ENCODE measurements at regions not wholly inside any gene's neighbourhood (a gene's known extent, or its start where the extent isn't known, plus 50 kb on each side); places are given as distances from the start of the nearest gene placed in this dataset.

DNA sequence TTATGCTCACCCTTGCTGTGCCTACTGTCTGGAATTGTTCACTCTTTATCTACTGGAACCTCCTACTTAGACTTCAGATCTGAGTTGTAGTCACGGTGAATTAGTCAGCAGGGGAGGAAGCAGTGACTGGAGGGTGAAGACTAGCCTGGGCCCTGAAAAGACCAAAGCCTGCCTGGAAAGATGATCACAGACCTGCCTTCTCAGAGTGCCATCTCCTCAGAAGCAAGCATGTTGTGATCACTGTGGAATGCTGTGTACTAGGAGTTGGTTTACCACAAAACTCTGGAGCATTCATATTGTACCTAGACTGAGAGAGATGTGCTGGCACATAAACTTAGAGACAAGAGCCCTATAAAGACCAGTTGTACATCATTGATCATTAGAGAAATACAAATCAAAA lies 100.7 kb upstream of the SCN10A start:
- no peak overlapping the region for H3K4me3 Mint-ChIP-seq
- no peaks in the 10 kb centered on the region for H3K4me1 ChIP-seq (ENCODE audit: insufficient read depth, low read length)
- H3K27ac Mint-ChIP-seq, result no peak overlapping the region
- ChIA-PET CTCF (no interaction called here), POLR2A (no interaction called here)
- H3K36me3 ChIP-seq (ENCODE audit: insufficient read depth, low read length), result no peaks in the 10 kb centered on the region
- H3K4me3 ChIP-seq (ENCODE audit: low read length), result no peak overlapping the region
- H3K9me3 Mint-ChIP-seq, result no peaks in the 10 kb centered on the region
- H3K36me3 Mint-ChIP-seq (ENCODE audit: low read depth), result no peaks in the 10 kb centered on the region
- no peaks in the 10 kb centered on the region for H3K4me1 Mint-ChIP-seq (ENCODE audit: low read depth)
- TF ChIP-seq, protein P1, sequence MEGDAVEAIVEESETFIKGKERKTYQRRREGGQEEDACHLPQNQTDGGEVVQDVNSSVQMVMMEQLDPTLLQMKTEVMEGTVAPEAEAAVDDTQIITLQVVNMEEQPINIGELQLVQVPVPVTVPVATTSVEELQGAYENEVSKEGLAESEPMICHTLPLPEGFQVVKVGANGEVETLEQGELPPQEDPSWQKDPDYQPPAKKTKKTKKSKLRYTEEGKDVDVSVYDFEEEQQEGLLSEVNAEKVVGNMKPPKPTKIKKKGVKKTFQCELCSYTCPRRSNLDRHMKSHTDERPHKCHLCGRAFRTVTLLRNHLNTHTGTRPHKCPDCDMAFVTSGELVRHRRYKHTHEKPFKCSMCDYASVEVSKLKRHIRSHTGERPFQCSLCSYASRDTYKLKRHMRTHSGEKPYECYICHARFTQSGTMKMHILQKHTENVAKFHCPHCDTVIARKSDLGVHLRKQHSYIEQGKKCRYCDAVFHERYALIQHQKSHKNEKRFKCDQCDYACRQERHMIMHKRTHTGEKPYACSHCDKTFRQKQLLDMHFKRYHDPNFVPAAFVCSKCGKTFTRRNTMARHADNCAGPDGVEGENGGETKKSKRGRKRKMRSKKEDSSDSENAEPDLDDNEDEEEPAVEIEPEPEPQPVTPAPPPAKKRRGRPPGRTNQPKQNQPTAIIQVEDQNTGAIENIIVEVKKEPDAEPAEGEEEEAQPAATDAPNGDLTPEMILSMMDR (IDR thresholded peaks at IDR 0.05), result no peak
- peaks cover 5% of the 10 kb centered on the region for H3K27me3 Mint-ChIP-seq
- no peak overlapping the region for H3K27ac ChIP-seq (ENCODE audit: low read depth in 1 of 2, low read length in 2 of 2)
- H3K27me3 ChIP-seq (ENCODE audit: control insufficient read depth in 1 of 2, insufficient read depth in 2 of 2, low read length in 2 of 2), result no peaks in the 10 kb centered on the region
- H3K9me3 ChIP-seq (ENCODE audit: control insufficient read depth in 1 of 2, insufficient read depth in 1 of 2, low read length in 2 of 2), result no peaks in the 10 kb centered on the region
- intact Hi-C loops (cut with DNase I, micrococcal nuclease), result no loop called here
- DNase-seq, result no peak
- no peak for ATAC-seq (ENCODE audit: poor library complexity)

DNA sequence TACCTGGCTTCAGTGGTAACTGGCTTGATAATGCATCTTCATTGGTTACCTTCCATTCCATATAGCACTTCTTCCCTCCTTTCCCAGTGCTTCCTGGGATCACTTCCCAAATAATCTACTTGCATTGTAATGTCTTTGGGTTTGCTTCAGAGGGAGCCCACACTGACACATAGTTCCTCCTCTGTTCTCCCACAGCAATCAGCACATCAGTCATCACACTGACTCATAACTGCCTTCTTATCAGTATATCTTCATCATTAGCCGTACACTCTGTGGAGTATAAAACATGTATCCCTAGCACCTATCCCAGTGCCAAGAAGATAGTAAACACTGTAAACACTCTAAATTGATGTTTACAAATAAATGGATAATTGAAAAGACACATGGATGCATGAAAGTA lies 91.4 kb upstream of the SCN10A start:
- H3K27ac ChIP-seq (ENCODE audit: low read depth in 1 of 2, low read length in 2 of 2), result no peak overlapping the region
- intact Hi-C loops (cut with DNase I, micrococcal nuclease), result no loop called here
- H3K27ac Mint-ChIP-seq, result no peak overlapping the region
- POLR2A ChIA-PET, result no interaction called here
- H3K36me3 Mint-ChIP-seq (ENCODE audit: low read depth), result no peaks in the 10 kb centered on the region
- H3K4me3 ChIP-seq (ENCODE audit: low read length), result no peak overlapping the region
- no peaks in the 10 kb centered on the region for H3K4me1 ChIP-seq (ENCODE audit: insufficient read depth, low read length)
- H3K9me3 ChIP-seq (ENCODE audit: control insufficient read depth in 1 of 2, insufficient read depth in 1 of 2, low read length in 2 of 2), result no peaks in the 10 kb centered on the region
- ATAC-seq (ENCODE audit: poor library complexity), result no peak
- H3K27me3 Mint-ChIP-seq, result peaks cover 4% of the 10 kb centered on the region
- H3K9me3 Mint-ChIP-seq, result no peaks in the 10 kb centered on the region
- CTCF ChIA-PET, result no interaction called here
- no peak overlapping the region for H3K4me3 Mint-ChIP-seq
- H3K4me1 Mint-ChIP-seq (ENCODE audit: low read depth), result no peaks in the 10 kb centered on the region
- TF ChIP-seq, protein P1 (IDR thresholded peaks at IDR 0.05), result no peak
- no peak for DNase-seq
- no peaks in the 10 kb centered on the region for H3K36me3 ChIP-seq (ENCODE audit: insufficient read depth, low read length)
- H3K27me3 ChIP-seq (ENCODE audit: control insufficient read depth in 1 of 2, insufficient read depth in 2 of 2, low read length in 2 of 2), result no peaks in the 10 kb centered on the region

DNA sequence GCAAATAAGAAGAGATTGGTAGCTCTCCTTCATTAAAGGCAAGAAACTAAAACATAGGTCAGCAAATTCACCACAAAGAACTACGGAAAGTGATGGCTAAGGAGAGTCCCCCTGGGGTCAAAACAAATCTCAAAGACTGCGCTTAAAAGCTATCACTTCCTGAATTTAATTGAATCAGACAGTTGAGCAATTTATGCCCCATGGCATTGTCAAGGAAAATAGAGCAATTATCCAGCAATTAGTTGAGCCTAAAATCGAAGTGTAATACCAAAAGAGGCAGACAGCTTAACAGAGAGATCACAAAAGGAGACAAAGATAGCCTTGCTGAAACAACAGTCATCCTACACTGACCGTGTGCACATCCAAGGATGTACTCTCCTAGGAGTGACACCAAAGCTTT lies 74.4 kb upstream of the SCN10A start:
- Mint-ChIP-seq H3K4me1 (ENCODE audit: low read depth) (no peaks in the 10 kb centered on the region), H3K36me3 (ENCODE audit: low read depth) (no peaks in the 10 kb centered on the region), H3K27ac (no peak overlapping the region), H3K4me3 (no peak overlapping the region), H3K27me3 (peaks cover 9% of the 10 kb centered on the region), H3K9me3 (peaks cover 10% of the 10 kb centered on the region)
- H3K4me3 ChIP-seq (ENCODE audit: low read length), result no peak overlapping the region
- intact Hi-C loops (cut with DNase I, micrococcal nuclease), result no loop called here
- peaks cover 6 to 17% of the 10 kb centered on the region in 2 experiments for H3K9me3 ChIP-seq (ENCODE audit: control insufficient read depth in 1 of 2, insufficient read depth in 1 of 2, low read length in 2 of 2)
- no peaks in the 10 kb centered on the region for H3K36me3 ChIP-seq (ENCODE audit: insufficient read depth, low read length)
- ChIA-PET POLR2A (no interaction called here), CTCF (no interaction called here)
- no peak for DNase-seq
- H3K27me3 ChIP-seq (ENCODE audit: control insufficient read depth in 1 of 2, insufficient read depth in 2 of 2, low read length in 2 of 2), result peaks cover 0 to under 1% of the 10 kb centered on the region in 2 experiments
- no peak for ATAC-seq (ENCODE audit: poor library complexity)
- TF ChIP-seq, protein P1 (IDR thresholded peaks at IDR 0.05), result no peak
- no peaks in the 10 kb centered on the region for H3K4me1 ChIP-seq (ENCODE audit: insufficient read depth, low read length)
- H3K27ac ChIP-seq (ENCODE audit: low read depth in 1 of 2, low read length in 2 of 2), result no peak overlapping the region
